ENCODE measurements at regions not wholly inside any gene's neighbourhood (a gene's known extent, or its start where the extent isn't known, plus 50 kb on each side); places are given as distances from the start of the nearest gene placed in this dataset.

DNA sequence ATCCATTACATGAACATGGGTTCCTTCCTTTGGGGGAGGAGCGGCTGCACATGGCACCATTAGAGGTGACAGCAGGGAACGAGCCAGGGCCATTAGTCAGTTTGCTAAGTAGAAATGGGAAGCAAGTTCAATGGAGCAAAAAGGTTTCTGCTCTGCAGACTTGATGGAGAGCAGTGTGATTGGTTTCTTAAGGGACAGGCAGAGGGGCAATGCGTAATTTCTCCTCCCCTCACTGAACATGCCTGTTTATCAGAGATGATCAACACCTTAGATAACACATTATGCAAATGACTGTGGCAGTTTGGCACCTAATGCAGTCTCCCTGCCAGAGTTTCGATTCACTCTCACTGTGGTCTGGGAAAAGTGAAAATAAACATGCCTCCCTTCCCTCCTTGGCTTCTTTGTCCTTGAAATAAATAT is 414.5 kb downstream of the STK39 start:
- TF ChIP-seq, protein P1, sequence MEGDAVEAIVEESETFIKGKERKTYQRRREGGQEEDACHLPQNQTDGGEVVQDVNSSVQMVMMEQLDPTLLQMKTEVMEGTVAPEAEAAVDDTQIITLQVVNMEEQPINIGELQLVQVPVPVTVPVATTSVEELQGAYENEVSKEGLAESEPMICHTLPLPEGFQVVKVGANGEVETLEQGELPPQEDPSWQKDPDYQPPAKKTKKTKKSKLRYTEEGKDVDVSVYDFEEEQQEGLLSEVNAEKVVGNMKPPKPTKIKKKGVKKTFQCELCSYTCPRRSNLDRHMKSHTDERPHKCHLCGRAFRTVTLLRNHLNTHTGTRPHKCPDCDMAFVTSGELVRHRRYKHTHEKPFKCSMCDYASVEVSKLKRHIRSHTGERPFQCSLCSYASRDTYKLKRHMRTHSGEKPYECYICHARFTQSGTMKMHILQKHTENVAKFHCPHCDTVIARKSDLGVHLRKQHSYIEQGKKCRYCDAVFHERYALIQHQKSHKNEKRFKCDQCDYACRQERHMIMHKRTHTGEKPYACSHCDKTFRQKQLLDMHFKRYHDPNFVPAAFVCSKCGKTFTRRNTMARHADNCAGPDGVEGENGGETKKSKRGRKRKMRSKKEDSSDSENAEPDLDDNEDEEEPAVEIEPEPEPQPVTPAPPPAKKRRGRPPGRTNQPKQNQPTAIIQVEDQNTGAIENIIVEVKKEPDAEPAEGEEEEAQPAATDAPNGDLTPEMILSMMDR (IDR thresholded peaks at IDR 0.05 in 8 of 11, conservative IDR thresholded peaks at IDR 0.05 in 3 of 11), result no peak
- no peak for TF ChIP-seq POLR2A (IDR thresholded peaks at IDR 0.05)
- no peak for TF ChIP-seq POLR2AphosphoS5 (IDR thresholded peaks at IDR 0.05)
